ENCODE measurements at regions not wholly inside any gene's neighbourhood (a gene's known extent, or its start where the extent isn't known, plus 50 kb on each side); places are given as distances from the start of the nearest gene placed in this dataset.

DNA sequence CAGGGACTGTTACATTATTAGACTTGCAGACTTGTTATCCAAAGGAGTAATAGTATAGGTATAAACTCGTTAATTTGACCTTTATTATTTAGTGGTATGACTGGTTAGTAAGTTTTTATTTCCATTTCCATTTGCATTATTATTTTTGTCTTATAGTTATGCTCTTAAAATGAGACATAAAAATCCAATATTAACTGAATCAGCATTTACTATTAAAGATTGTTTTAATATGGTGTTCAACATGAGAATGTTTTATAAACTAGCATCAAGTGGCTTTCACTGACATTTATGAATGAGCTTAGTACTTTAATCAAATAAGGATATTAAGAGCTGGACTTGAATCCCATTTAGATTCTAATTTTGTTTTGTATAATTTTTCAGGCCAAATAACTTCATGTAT is 228.1 kb upstream of the HAND2 start:
- 23% methylated on average over 1 of the region's 1 CpG for WGBS (ENCODE audit: insufficient coverage, low coverage, low lambda C conversion rate, missing lambda C conversion rate)
- Histone ChIP-seq H3K4me3 (no peak overlapping the region), H3K4me1 (no peaks in the 10 kb centered on the region), H3K27me3 (no peaks in the 10 kb centered on the region), H3K27ac (no peak overlapping the region), H3K9me3 (no peaks in the 10 kb centered on the region), H3K36me3 (no peaks in the 10 kb centered on the region)
- DNase-seq = no peak
- intact Hi-C loops (cut with DNase I) = no loop called here
- no peak for ATAC-seq
- TF ChIP-seq, protein P1, sequence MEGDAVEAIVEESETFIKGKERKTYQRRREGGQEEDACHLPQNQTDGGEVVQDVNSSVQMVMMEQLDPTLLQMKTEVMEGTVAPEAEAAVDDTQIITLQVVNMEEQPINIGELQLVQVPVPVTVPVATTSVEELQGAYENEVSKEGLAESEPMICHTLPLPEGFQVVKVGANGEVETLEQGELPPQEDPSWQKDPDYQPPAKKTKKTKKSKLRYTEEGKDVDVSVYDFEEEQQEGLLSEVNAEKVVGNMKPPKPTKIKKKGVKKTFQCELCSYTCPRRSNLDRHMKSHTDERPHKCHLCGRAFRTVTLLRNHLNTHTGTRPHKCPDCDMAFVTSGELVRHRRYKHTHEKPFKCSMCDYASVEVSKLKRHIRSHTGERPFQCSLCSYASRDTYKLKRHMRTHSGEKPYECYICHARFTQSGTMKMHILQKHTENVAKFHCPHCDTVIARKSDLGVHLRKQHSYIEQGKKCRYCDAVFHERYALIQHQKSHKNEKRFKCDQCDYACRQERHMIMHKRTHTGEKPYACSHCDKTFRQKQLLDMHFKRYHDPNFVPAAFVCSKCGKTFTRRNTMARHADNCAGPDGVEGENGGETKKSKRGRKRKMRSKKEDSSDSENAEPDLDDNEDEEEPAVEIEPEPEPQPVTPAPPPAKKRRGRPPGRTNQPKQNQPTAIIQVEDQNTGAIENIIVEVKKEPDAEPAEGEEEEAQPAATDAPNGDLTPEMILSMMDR (IDR thresholded peaks at IDR 0.05) = no peak
- TF ChIP-seq POLR2A (IDR thresholded peaks at IDR 0.05) = no peak

GRCh38 chr4:173753408-173753807 is 223.4 kb upstream of the HAND2 start:
- no peak for DNase-seq
- no peaks in the 10 kb centered on the region for H3K36me3 ChIP-seq
- intact Hi-C loops (cut with DNase I) = no loop called here
- H3K4me1 ChIP-seq = no peaks in the 10 kb centered on the region
- ATAC-seq = no peak
- no peak overlapping the region for H3K27ac ChIP-seq
- no peak overlapping the region for H3K4me3 ChIP-seq
- no peaks in the 10 kb centered on the region for H3K27me3 ChIP-seq
- WGBS (ENCODE audit: insufficient coverage, low coverage, low lambda C conversion rate, missing lambda C conversion rate) = 36% methylated on average over 1 of the region's 1 CpG
- H3K9me3 ChIP-seq = no peaks in the 10 kb centered on the region
- TF ChIP-seq POLR2A (IDR thresholded peaks at IDR 0.05) = no peak
- TF ChIP-seq, protein P1 (IDR thresholded peaks at IDR 0.05) = no peak

DNA sequence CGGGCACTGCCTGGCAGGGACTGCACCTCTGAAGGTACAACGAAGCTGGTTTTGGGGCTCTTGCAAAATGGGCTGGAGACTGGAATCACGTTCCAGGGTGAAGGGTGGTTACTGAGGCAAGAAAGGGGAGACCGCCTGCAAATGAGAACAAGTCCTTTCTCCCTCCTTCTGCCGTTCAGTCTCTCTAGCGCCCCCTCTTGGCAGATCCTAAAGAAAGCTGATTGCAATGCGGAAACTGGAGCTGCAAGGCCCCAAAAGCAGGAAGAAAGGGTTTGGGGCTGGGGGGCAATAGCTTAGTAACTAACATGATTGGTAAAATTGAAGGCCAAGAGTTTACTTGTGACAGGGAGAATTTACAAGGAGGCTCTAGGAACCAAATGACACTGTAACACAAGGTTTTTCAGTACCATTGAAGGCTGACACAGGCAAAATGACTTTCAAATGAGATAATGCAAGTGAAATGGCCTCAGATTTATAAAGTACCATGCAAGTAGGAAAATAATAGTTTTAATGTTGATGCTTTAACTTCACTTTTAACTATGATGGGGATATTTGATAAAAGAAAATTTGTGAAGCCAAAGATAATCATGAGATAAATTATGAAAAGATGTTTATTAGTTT is 222.7 kb upstream of the HAND2 start:
- Histone ChIP-seq H3K27me3 (no peaks in the 10 kb centered on the region), H3K27ac (no peak overlapping the region), H3K4me1 (no peaks in the 10 kb centered on the region), H3K4me3 (no peak overlapping the region), H3K9me3 (no peaks in the 10 kb centered on the region), H3K36me3 (no peaks in the 10 kb centered on the region)
- 34% methylated on average over 7 of the region's 7 CpGs for WGBS (ENCODE audit: insufficient coverage, low coverage, low lambda C conversion rate, missing lambda C conversion rate)
- ATAC-seq = no peak
- DNase-seq = no peak
- intact Hi-C loops (cut with DNase I) = no loop called here
- TF ChIP-seq, protein P1 (IDR thresholded peaks at IDR 0.05) = peak in 3 of 4 donors; percentile 27 to 37 (median 29)
- no peak for TF ChIP-seq POLR2A (IDR thresholded peaks at IDR 0.05)

DNA sequence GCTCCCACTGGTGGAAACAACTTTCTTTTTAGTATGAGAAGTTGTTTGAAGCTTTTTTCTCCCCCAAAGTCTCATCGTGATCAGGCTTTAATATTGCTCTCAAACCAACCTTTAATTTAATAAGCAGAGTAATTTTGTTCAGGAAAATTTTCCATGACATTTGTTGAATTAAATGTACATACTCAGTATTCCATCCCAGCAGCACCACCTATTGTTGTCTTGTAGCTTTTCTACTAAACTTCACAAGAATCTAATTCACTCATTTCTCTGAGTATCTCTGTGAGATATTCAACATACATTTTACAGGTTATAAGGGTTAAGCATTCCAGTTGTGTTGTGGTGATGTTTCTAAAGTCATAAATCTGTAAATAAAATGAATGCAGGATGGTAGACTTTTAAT is 218.3 kb upstream of the HAND2 start:
- DNase-seq (no peak), ATAC-seq (no peak)

More for the DNA sequence above, 218.3 kb upstream of the HAND2 start:
- TF ChIP-seq, protein P1 (IDR thresholded peaks at IDR 0.05) = peak in 2 of 4 donors; percentile 14
- no peak for TF ChIP-seq POLR2A (IDR thresholded peaks at IDR 0.05)
- Histone ChIP-seq H3K4me1 (no peaks in the 10 kb centered on the region), H3K27me3 (no peaks in the 10 kb centered on the region), H3K4me3 (no peak overlapping the region), H3K36me3 (no peaks in the 10 kb centered on the region), H3K27ac (no peak overlapping the region), H3K9me3 (no peaks in the 10 kb centered on the region)
- intact Hi-C loops (cut with DNase I) = no loop called here
- 50% methylated on average over 1 of the region's 1 CpG for WGBS (ENCODE audit: insufficient coverage, low coverage, low lambda C conversion rate, missing lambda C conversion rate)

All from right lobe of liver (tissue), 6 donors.